ENCODE measurements at regions not wholly inside any gene's neighbourhood (a gene's known extent, or its start where the extent isn't known, plus 50 kb on each side); places are given as distances from the start of the nearest gene placed in this dataset.

GRCh38 chr2:769771-770170 lies 92.6 kb upstream of the TMEM18 start:
- 95% methylated on average over 2 of the region's 2 CpGs for WGBS
- no peak for DNase-seq (ENCODE audit: low spot score)
- H3K4me3 ChIP-seq = no peak overlapping the region
- intact Hi-C loops (cut with DNase I) = no loop called here
- H3K27me3 ChIP-seq (replicated peaks; ENCODE audit: insufficient read depth) = no peaks in the 10 kb centered on the region
- H3K9me3 ChIP-seq = no peaks in the 10 kb centered on the region
- H3K36me3 ChIP-seq = no peaks in the 10 kb centered on the region
- TF ChIP-seq POLR2A (IDR thresholded peaks at IDR 0.05) (no peak), CTCF (IDR thresholded peaks at IDR 0.05) (no peak), POLR2AphosphoS5 (IDR thresholded peaks at IDR 0.05) (no peak)
- no peaks in the 10 kb centered on the region for H3K4me1 ChIP-seq (replicated peaks)
- no peak overlapping the region for H3K27ac ChIP-seq

- Histone ChIP-seq H3K9me3 (no peaks in the 10 kb centered on the region), H3K4me3 (no peak overlapping the region), H3K27ac (no peak overlapping the region), H3K36me3 (no peaks in the 10 kb centered on the region), H3K27me3 (replicated peaks; ENCODE audit: insufficient read depth) (no peaks in the 10 kb centered on the region), H3K4me1 (replicated peaks) (no peaks in the 10 kb centered on the region)
- no peak for DNase-seq (ENCODE audit: low spot score)
- intact Hi-C loops (cut with DNase I) = no loop called here
- TF ChIP-seq POLR2A (IDR thresholded peaks at IDR 0.05) (no peak), POLR2AphosphoS5 (IDR thresholded peaks at IDR 0.05) (no peak), CTCF (IDR thresholded peaks at IDR 0.05) (no peak)
- WGBS = 88% methylated on average over 10 of the region's 10 CpGs
Measured at GRCh38 chr2:768451-768850, 91.2 kb upstream of the TMEM18 start.

- intact Hi-C loops (cut with DNase I) = no loop called here
- H3K4me3 ChIP-seq = no peak overlapping the region
- TF ChIP-seq POLR2A (IDR thresholded peaks at IDR 0.05) = no peak
- no peaks in the 10 kb centered on the region for H3K4me1 ChIP-seq (replicated peaks)
- 73% methylated on average over 4 of the region's 4 CpGs for WGBS
- no peaks in the 10 kb centered on the region for H3K27me3 ChIP-seq (replicated peaks; ENCODE audit: insufficient read depth)
- no peaks in the 10 kb centered on the region for H3K9me3 ChIP-seq
- no peak overlapping the region for H3K27ac ChIP-seq
- no peak for DNase-seq (ENCODE audit: low spot score)
- H3K36me3 ChIP-seq = no peaks in the 10 kb centered on the region
Measured at GRCh38 chr2:767944-768343, 90.7 kb upstream of the TMEM18 start.

GRCh38 chr2:767440-767839 lies 90.2 kb upstream of the TMEM18 start:
- no peak for DNase-seq (ENCODE audit: low spot score)
- no peak overlapping the region for H3K4me3 ChIP-seq
- 54% methylated on average over 9 of the region's 9 CpGs for WGBS
- H3K9me3 ChIP-seq = no peaks in the 10 kb centered on the region
- intact Hi-C loops (cut with DNase I) = no loop called here
- H3K27ac ChIP-seq = no peak overlapping the region
- no peaks in the 10 kb centered on the region for H3K27me3 ChIP-seq (replicated peaks; ENCODE audit: insufficient read depth)
- no peaks in the 10 kb centered on the region for H3K36me3 ChIP-seq
- no peaks in the 10 kb centered on the region for H3K4me1 ChIP-seq (replicated peaks)
- TF ChIP-seq CTCF (IDR thresholded peaks at IDR 0.05) = no peak
- TF ChIP-seq POLR2AphosphoS5 (IDR thresholded peaks at IDR 0.05) = no peak
- TF ChIP-seq POLR2A (IDR thresholded peaks at IDR 0.05) = no peak

GRCh38 chr2:766255-766654 lies 89.0 kb upstream of the TMEM18 start:
- Histone ChIP-seq H3K27me3 (replicated peaks; ENCODE audit: insufficient read depth) (no peaks in the 10 kb centered on the region), H3K9me3 (no peaks in the 10 kb centered on the region), H3K4me1 (replicated peaks) (no peaks in the 10 kb centered on the region), H3K4me3 (no peak overlapping the region), H3K36me3 (no peaks in the 10 kb centered on the region), H3K27ac (no peak overlapping the region)
- WGBS = 93% methylated on average over 13 of the region's 13 CpGs
- intact Hi-C loops (cut with DNase I) = no loop called here
- DNase-seq (ENCODE audit: low spot score) = no peak
- TF ChIP-seq POLR2A (IDR thresholded peaks at IDR 0.05) (no peak), CTCF (IDR thresholded peaks at IDR 0.05) (no peak), POLR2AphosphoS5 (IDR thresholded peaks at IDR 0.05) (no peak)

Data from prostate gland (tissue), 2 donors.